WTC11 (cell line): ENCODE measurements at regions not wholly inside any gene's neighbourhood (a gene's known extent, or its start where the extent isn't known, plus 50 kb on each side); places are given as distances from the start of the nearest gene placed in this dataset.

ENCODE experiments used
- ATAC-seq: fragments of 200-7000 bp; cut with Tn5 transposase; 2 replicates; pipeline ENCODE4 v1.10.0; 2021; ENCODE audit warnings: mild to moderate bottlenecking, moderate library complexity
- CTCF ChIA-PET: fragments of 300-600 bp; sonication (Branson Sonifier 250); formaldehyde crosslinking; loops from one replicate; lab custom pipeline; 2021; ENCODE audit warnings: antibody characterized with exemption; lab: Charles Lee
- POLR2A ChIA-PET: fragments of 350-600 bp; sonication (Branson Sonifier 250); formaldehyde crosslinking; loops from one replicate; lab custom pipeline; 2021; ENCODE audit warnings: antibody characterized with exemption; lab: Charles Lee
- DNase-seq: peaks from one replicate; pipeline ENCODE4 v3.0.0; 2021; ENCODE audit warnings: low spot score
- H3K27ac Mint-ChIP-seq: 2 replicates; pipeline ENCODE4 v1.8.0; 2021; ENCODE audit warnings: mixed read lengths
- H3K27me3 Mint-ChIP-seq: 2 replicates; pipeline ENCODE4 v1.8.0; 2021; ENCODE audit warnings: low read depth, mild to moderate bottlenecking, moderate library complexity, mixed read lengths
- H3K36me3 Mint-ChIP-seq: 2 replicates; pipeline ENCODE4 v1.8.0; 2021; ENCODE audit warnings: mixed read lengths
- H3K4me1 Mint-ChIP-seq: 2 replicates; pipeline ENCODE4 v1.8.0; 2022; ENCODE audit warnings: mixed read lengths
- H3K4me3 Mint-ChIP-seq: 2 replicates; pipeline ENCODE4 v1.8.0; 2021; ENCODE audit warnings: mild to moderate bottlenecking, moderate library complexity, mixed read lengths
- H3K9me3 Mint-ChIP-seq: 2 replicates; pipeline ENCODE4 v1.8.0; 2021; ENCODE audit warnings: mixed read lengths
- AR ChIP-seq: fragments of 250-450 bp; sonication (Bioruptor Pico); IDR thresholded peaks from 2 replicates; pipeline ENCODE4 v1.9.0; 2021; ENCODE audit warnings: mild to moderate bottlenecking
- CREB1 ChIP-seq: sonication (generic); formaldehyde crosslinking; IDR thresholded peaks from 2 replicates; pipeline ENCODE4 v1.8.0; 2023; ENCODE audit warnings: mild to moderate bottlenecking, missing genetic modification reagents
- CTCF ChIP-seq: fragments of 200-600 bp; IDR thresholded peaks from 2 replicates; pipeline ENCODE4 v1.8.0; 2022; ENCODE audit warnings: antibody characterized with exemption
- ELF4 ChIP-seq: sonication (generic); formaldehyde crosslinking; IDR thresholded peaks from 2 replicates; pipeline ENCODE4 v1.8.1; 2022; ENCODE audit warnings: low read depth, mild to moderate bottlenecking, moderate library complexity, missing genetic modification reagents
- ERG ChIP-seq: fragments of 250-450 bp; sonication (Bioruptor Pico); IDR thresholded peaks from 2 replicates; pipeline ENCODE4 v1.8.0; 2021; ENCODE audit warnings: mild to moderate bottlenecking
- FOXK1 ChIP-seq: sonication (generic); formaldehyde crosslinking; IDR thresholded peaks from 2 replicates; pipeline ENCODE4 v1.8.0; 2022; ENCODE audit warnings: mild to moderate bottlenecking, moderate library complexity, missing genetic modification reagents
- FOXP1 ChIP-seq: sonication (generic); formaldehyde crosslinking; IDR thresholded peaks from 2 replicates; pipeline ENCODE4 v1.8.0; 2022; ENCODE audit warnings: missing genetic modification reagents, mild to moderate bottlenecking, moderate library complexity, borderline replicate concordance
- GABPB1 ChIP-seq: sonication (generic); formaldehyde crosslinking; IDR thresholded peaks from 2 replicates; pipeline ENCODE4 v1.8.1; 2023; ENCODE audit warnings: mild to moderate bottlenecking, missing genetic modification reagents
- GRHL2 ChIP-seq: fragments of 250-450 bp; sonication (Bioruptor Pico); IDR thresholded peaks from 2 replicates; pipeline ENCODE4 v1.8.0; 2022; ENCODE audit warnings: mild to moderate bottlenecking, moderate library complexity; ENCODE audit not compliant: insufficient replicate concordance, severe bottlenecking
- IRF1 ChIP-seq: sonication (generic); formaldehyde crosslinking; IDR thresholded peaks from 2 replicates; pipeline ENCODE4 v1.8.0; 2023; ENCODE audit warnings: missing genetic modification reagents
- IRF2 ChIP-seq: sonication (generic); formaldehyde crosslinking; IDR thresholded peaks from 2 replicates; pipeline ENCODE4 v1.8.0; 2022; ENCODE audit warnings: low read depth, missing genetic modification reagents, borderline replicate concordance
- KAT7 ChIP-seq: sonication (generic); formaldehyde crosslinking; IDR thresholded peaks from 2 replicates; pipeline ENCODE4 v1.8.1; 2023; ENCODE audit warnings: missing genetic modification reagents, mild to moderate bottlenecking, borderline replicate concordance
- MAX ChIP-seq: sonication (generic); formaldehyde crosslinking; IDR thresholded peaks from 2 replicates; pipeline ENCODE4 v1.8.0; 2022; ENCODE audit warnings: mild to moderate bottlenecking, missing genetic modification reagents
- MXD4 ChIP-seq: fragments of 250-450 bp; sonication (Bioruptor Pico); IDR thresholded peaks from 2 replicates; pipeline ENCODE4 v1.8.0; 2021; ENCODE audit warnings: mild to moderate bottlenecking, moderate library complexity, borderline replicate concordance
- NFATC4 ChIP-seq: fragments of 250-450 bp; sonication (Bioruptor Pico); IDR thresholded peaks from 2 replicates; pipeline ENCODE4 v1.9.0; 2021; ENCODE audit warnings: mild to moderate bottlenecking
- OVOL2 ChIP-seq: fragments of 250-450 bp; sonication (Bioruptor Pico); IDR thresholded peaks from 2 replicates; pipeline ENCODE4 v1.9.0; 2021; ENCODE audit warnings: mild to moderate bottlenecking, borderline replicate concordance
- SMAD4 ChIP-seq: sonication (generic); formaldehyde crosslinking; IDR thresholded peaks from 2 replicates; pipeline ENCODE4 v1.8.0; 2022; ENCODE audit warnings: mild to moderate bottlenecking, missing genetic modification reagents
- SOX15 ChIP-seq: fragments of 250-450 bp; sonication (Bioruptor Pico); IDR thresholded peaks from 2 replicates; pipeline ENCODE4 v1.9.0; 2021; ENCODE audit warnings: mild to moderate bottlenecking
- SP1 ChIP-seq: sonication (generic); formaldehyde crosslinking; conservative IDR thresholded peaks from 2 replicates; pipeline ENCODE4 v1.8.1; 2022; ENCODE audit warnings: missing genetic modification reagents
- TP53 ChIP-seq: sonication (generic); formaldehyde crosslinking; IDR thresholded peaks from 2 replicates; pipeline ENCODE4 v1.8.1; 2023; ENCODE audit warnings: mild to moderate bottlenecking, missing genetic modification reagents
- USF2 ChIP-seq: sonication (generic); formaldehyde crosslinking; IDR thresholded peaks from 2 replicates; pipeline ENCODE4 v1.8.1; 2023; ENCODE audit warnings: mild to moderate bottlenecking, missing genetic modification reagents, moderate library complexity
- ZBTB43 ChIP-seq: sonication (generic); formaldehyde crosslinking; IDR thresholded peaks from 2 replicates; pipeline ENCODE4 v1.8.1; 2023; ENCODE audit warnings: mild to moderate bottlenecking, missing genetic modification reagents
- ZMAT4 ChIP-seq: fragments of 250-450 bp; sonication (Bioruptor Pico); IDR thresholded peaks from 2 replicates; pipeline ENCODE4 v1.9.0; 2021; ENCODE audit warnings: mild to moderate bottlenecking
- ZNF219 ChIP-seq: sonication (generic); formaldehyde crosslinking; IDR thresholded peaks from 2 replicates; pipeline ENCODE4 v1.8.0; 2023; ENCODE audit warnings: missing genetic modification reagents, mild to moderate bottlenecking, borderline replicate concordance
- ZNF317 ChIP-seq: sonication (generic); formaldehyde crosslinking; IDR thresholded peaks from 2 replicates; pipeline ENCODE4 v1.8.1; 2023; ENCODE audit warnings: low read depth, mild to moderate bottlenecking, moderate library complexity, missing genetic modification reagents, borderline replicate concordance
- ZNF423 ChIP-seq: fragments of 250-450 bp; sonication (Bioruptor Pico); IDR thresholded peaks from 2 replicates; pipeline ENCODE4 v2.1.2; 2022; ENCODE audit warnings: mild to moderate bottlenecking, moderate library complexity
- ZNF671 ChIP-seq: fragments of 250-450 bp; sonication (Bioruptor Pico); IDR thresholded peaks from 2 replicates; pipeline ENCODE4 v1.8.0; 2021; ENCODE audit warnings: mild to moderate bottlenecking

- TF ChIP-seq ZBTB43 (CRISPR knock-in tag), result no peak
- TF ChIP-seq FOXK1 (CRISPR knock-in tag), result no peak
- TF ChIP-seq NFATC4 (CRISPR knock-in tag), result no peak
- TF ChIP-seq SP1 (CRISPR knock-in tag), result no peak
- TF ChIP-seq MAX (CRISPR knock-in tag), result no peak
- TF ChIP-seq ZNF423, result no peak
- no peak for TF ChIP-seq ELF4 (CRISPR knock-in tag)
- no peak for TF ChIP-seq ZNF219
- TF ChIP-seq ERG (CRISPR knock-in tag), result no peak
- no peak for TF ChIP-seq IRF2 (CRISPR knock-in tag)
- TF ChIP-seq SMAD4 (CRISPR knock-in tag), result no peak
- no peak for TF ChIP-seq FOXP1 (CRISPR knock-in tag)
Measured at GRCh38 chr13:72458701-72459100, 268.7 kb downstream of the MZT1 start (continued).

- H3K27me3 Mint-ChIP-seq, result peaks cover 4% of the 10 kb centered on the region
- no peaks in the 10 kb centered on the region for H3K36me3 Mint-ChIP-seq
- ATAC-seq (no peak), DNase-seq (no peak)
- no peak overlapping the region for H3K4me3 Mint-ChIP-seq
- H3K4me1 Mint-ChIP-seq, result peaks cover 15% of the 10 kb centered on the region
- no peak overlapping the region for H3K27ac Mint-ChIP-seq
- H3K9me3 Mint-ChIP-seq, result no peaks in the 10 kb centered on the region
- TF ChIP-seq OVOL2 (CRISPR knock-in tag) (no peak), ZMAT4 (CRISPR knock-in tag) (no peak)
- POLR2A ChIA-PET, result no interaction called here
- CTCF ChIA-PET, result no interaction called here
Measured at GRCh38 chr13:72457151-72457550, 270.3 kb downstream of the MZT1 start.

GRCh38 chr13:72456486-72456885 lies 270.9 kb downstream of the MZT1 start:
- Mint-ChIP-seq H3K36me3 (no peaks in the 10 kb centered on the region), H3K9me3 (no peaks in the 10 kb centered on the region), H3K4me3 (no peak overlapping the region), H3K27me3 (peaks cover 4% of the 10 kb centered on the region), H3K27ac (no peak overlapping the region), H3K4me1 (peaks cover 15% of the 10 kb centered on the region)
- POLR2A ChIA-PET, result no interaction called here
- CTCF ChIA-PET, result no interaction called here
- no peak for DNase-seq
- no peak for ATAC-seq
- TF ChIP-seq KAT7 (no peak), ZNF317 (CRISPR knock-in tag) (no peak), TP53 (CRISPR knock-in tag) (no peak), CREB1 (CRISPR knock-in tag) (no peak), OVOL2 (CRISPR knock-in tag) (no peak), USF2 (no peak), SOX15 (CRISPR knock-in tag) (no peak), CTCF (no peak), MXD4 (CRISPR knock-in tag) (no peak), GRHL2 (CRISPR knock-in tag) (no peak), ZNF671 (no peak), AR (CRISPR knock-in tag) (no peak), IRF1 (CRISPR knock-in tag) (no peak), GABPB1 (CRISPR knock-in tag) (no peak)
